Loucy (cell line): ENCODE measurements at regions not wholly inside any gene's neighbourhood (a gene's known extent, or its start where the extent isn't known, plus 50 kb on each side); places are given as distances from the start of the nearest gene placed in this dataset.

Source experiments
- H2AFZ ChIP-seq: fragments of 200-600 bp; sonication (generic); 2 replicates; pipeline ENCODE4 v1.6.0; 2016; ENCODE audit warnings: antibody characterized with exemption, mild to moderate bottlenecking, low read length, moderate library complexity
- H3F3A ChIP-seq: fragments of 200-600 bp; 2 replicates; pipeline ENCODE4 v1.6.0; 2016; ENCODE audit warnings: antibody characterized with exemption, low read depth, mild to moderate bottlenecking
- H3K27me3 ChIP-seq: fragments of 200-600 bp; sonication (generic); 2 replicates; pipeline ENCODE4 v1.6.1; 2014; ENCODE audit warnings: low read length, mild to moderate bottlenecking; ENCODE audit not compliant: insufficient read depth, poor library complexity, severe bottlenecking
- H3K36me3 ChIP-seq: fragments of 200-600 bp; sonication (generic); 2 replicates; pipeline ENCODE4 v1.6.1; 2016; ENCODE audit warnings: low read length; ENCODE audit not compliant: insufficient read depth
- H3K4me1 ChIP-seq: fragments of 200-600 bp; sonication (generic); 2 replicates; pipeline ENCODE4 v1.5.1; 2014; ENCODE audit warnings: low read length, mild to moderate bottlenecking; ENCODE audit not compliant: insufficient read depth, poor library complexity, severe bottlenecking
- H3K4me2 ChIP-seq: fragments of 200-600 bp; sonication (generic); 2 replicates; pipeline ENCODE4 v1.6.0; 2014; ENCODE audit warnings: antibody characterized with exemption, low read length, low read depth, mild to moderate bottlenecking; ENCODE audit not compliant: poor library complexity, severe bottlenecking
- H3K4me3 ChIP-seq: fragments of 200-600 bp; sonication (generic); 2 replicates; pipeline ENCODE4 v1.5.1; 2014; ENCODE audit warnings: low read length, mild to moderate bottlenecking, mixed read lengths; ENCODE audit not compliant: poor library complexity, severe bottlenecking
- H3K79me2 ChIP-seq: fragments of 200-600 bp; sonication (generic); 2 replicates; pipeline ENCODE4 v1.6.1; 2014; ENCODE audit warnings: low read length; ENCODE audit not compliant: insufficient read depth
- H3K9ac ChIP-seq: fragments of 200-600 bp; sonication (generic); 2 replicates; pipeline ENCODE4 v1.6.0; 2014; ENCODE audit warnings: mild to moderate bottlenecking, low read depth, low read length, moderate library complexity; ENCODE audit not compliant: poor library complexity, severe bottlenecking
- H3K9me2 ChIP-seq: fragments of 200-600 bp; sonication (generic); replicated peaks from 2 replicates; pipeline ENCODE4 v1.6.1; 2016; ENCODE audit warnings: low read depth, low read length, mixed read lengths
- H3K9me3 ChIP-seq: fragments of 200-600 bp; sonication (generic); 2 replicates; pipeline ENCODE4 v1.6.1; 2014; ENCODE audit warnings: mild to moderate bottlenecking, antibody characterized with exemption, low read length, low read depth; ENCODE audit not compliant: insufficient read depth
- H4K20me1 ChIP-seq: fragments of 200-600 bp; sonication (generic); 2 replicates; pipeline ENCODE4 v1.6.0; 2014; ENCODE audit warnings: antibody characterized with exemption, low read length, mild to moderate bottlenecking; ENCODE audit not compliant: insufficient read depth, poor library complexity, severe bottlenecking
- CTCF ChIP-seq: fragments of 200-600 bp; sonication (generic); conservative IDR thresholded peaks from 2 replicates; pipeline ENCODE4 v1.5.1; 2014; ENCODE audit warnings: mild to moderate bottlenecking, antibody characterized with exemption, low read length
- EZH2phosphoT487 ChIP-seq: fragments of 200-600 bp; IDR thresholded peaks from 2 replicates; pipeline ENCODE4 v1.6.1; 2018; ENCODE audit warnings: antibody characterized with exemption, mild to moderate bottlenecking, moderate library complexity, borderline replicate concordance

- H3K4me1 ChIP-seq: peaks cover 3% of the 10 kb centered on the region
- no peaks in the 10 kb centered on the region for H3F3A ChIP-seq
- no peak overlapping the region for H2AFZ ChIP-seq
- TF ChIP-seq CTCF: no peak
- no peak for TF ChIP-seq EZH2phosphoT487
- H3K9me3 ChIP-seq: no peaks in the 10 kb centered on the region
- H4K20me1 ChIP-seq: no peaks in the 10 kb centered on the region
- no peaks in the 10 kb centered on the region for H3K79me2 ChIP-seq
- no peaks in the 10 kb centered on the region for H3K36me3 ChIP-seq
- no peaks in the 10 kb centered on the region for H3K27me3 ChIP-seq
- no peak overlapping the region for H3K4me3 ChIP-seq
- H3K4me2 ChIP-seq: no peak overlapping the region
- no peak overlapping the region for H3K9ac ChIP-seq
- no peaks in the 10 kb centered on the region for H3K9me2 ChIP-seq
Measured at GRCh38 chr6:15023448-15023847, 222.4 kb upstream of the JARID2 start.

DNA sequence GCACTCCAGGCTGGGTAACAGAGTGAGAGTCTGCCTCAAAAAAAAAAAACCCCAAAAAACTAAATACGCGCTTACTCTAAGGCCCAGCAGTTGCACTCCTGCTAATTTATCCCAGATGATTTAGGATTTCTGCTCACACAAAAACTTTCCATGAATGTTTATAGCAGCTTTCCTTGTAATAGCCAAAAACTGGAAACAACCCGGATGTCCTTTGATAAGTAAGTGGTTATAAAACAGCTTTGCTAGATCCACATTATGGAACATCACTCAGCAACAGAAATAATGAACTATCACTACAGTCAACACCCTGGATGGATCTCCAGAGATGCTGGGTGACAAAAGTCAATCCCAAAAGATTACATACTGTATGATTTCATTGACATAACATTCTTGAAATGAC, 220.4 kb upstream of the JARID2 start:
- H3F3A ChIP-seq: no peaks in the 10 kb centered on the region
- H3K9ac ChIP-seq: no peak overlapping the region
- no peak overlapping the region for H3K4me3 ChIP-seq
- no peaks in the 10 kb centered on the region for H3K27me3 ChIP-seq
- H4K20me1 ChIP-seq: no peaks in the 10 kb centered on the region
- no peaks in the 10 kb centered on the region for H3K79me2 ChIP-seq
- H3K9me2 ChIP-seq: no peaks in the 10 kb centered on the region
- TF ChIP-seq EZH2phosphoT487: no peak
- H3K9me3 ChIP-seq: no peaks in the 10 kb centered on the region
- H3K36me3 ChIP-seq: no peaks in the 10 kb centered on the region
- no peak overlapping the region for H3K4me2 ChIP-seq
- no peak overlapping the region for H2AFZ ChIP-seq
- H3K4me1 ChIP-seq: peaks cover 3% of the 10 kb centered on the region

DNA sequence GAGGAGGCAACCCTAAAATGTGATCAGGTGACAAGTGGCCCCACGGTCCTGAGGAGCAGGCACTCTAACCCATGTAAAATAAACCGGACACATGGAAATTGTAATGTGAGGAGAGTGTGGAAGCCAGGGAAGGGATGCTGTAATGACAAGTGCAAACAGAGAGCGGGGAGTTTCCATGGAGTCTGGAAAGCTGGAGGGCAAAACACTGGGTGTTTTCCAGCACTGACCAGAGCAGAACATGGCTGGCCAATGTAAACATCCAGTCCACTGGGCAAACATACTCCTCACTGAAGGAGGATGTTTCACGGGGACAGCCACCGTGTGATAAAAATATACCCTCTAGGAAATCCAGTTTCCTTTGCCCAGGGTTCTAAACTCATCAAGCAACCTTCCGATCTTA, 219.0 kb upstream of the JARID2 start:
- Histone ChIP-seq H3K79me2 (no peaks in the 10 kb centered on the region), H4K20me1 (no peaks in the 10 kb centered on the region), H2AFZ (no peak overlapping the region), H3K4me3 (no peak overlapping the region), H3K9me2 (no peaks in the 10 kb centered on the region), H3K4me1 (peaks cover 8% of the 10 kb centered on the region), H3K4me2 (no peak overlapping the region), H3K9me3 (no peaks in the 10 kb centered on the region), H3F3A (no peaks in the 10 kb centered on the region), H3K27me3 (no peaks in the 10 kb centered on the region), H3K36me3 (no peaks in the 10 kb centered on the region), H3K9ac (no peak overlapping the region)
- TF ChIP-seq EZH2phosphoT487: no peak
- no peak for TF ChIP-seq CTCF

- no peak for TF ChIP-seq CTCF
- no peak for TF ChIP-seq EZH2phosphoT487
- no peaks in the 10 kb centered on the region for H4K20me1 ChIP-seq
- no peak overlapping the region for H3K4me3 ChIP-seq
- peaks cover 9% of the 10 kb centered on the region for H3K4me1 ChIP-seq
- H3K9me2 ChIP-seq: no peaks in the 10 kb centered on the region
- no peaks in the 10 kb centered on the region for H3K36me3 ChIP-seq
- no peaks in the 10 kb centered on the region for H3K27me3 ChIP-seq
- no peak overlapping the region for H2AFZ ChIP-seq
- H3K9me3 ChIP-seq: no peaks in the 10 kb centered on the region
- H3K79me2 ChIP-seq: no peaks in the 10 kb centered on the region
- H3K4me2 ChIP-seq: no peak overlapping the region
- H3F3A ChIP-seq: no peaks in the 10 kb centered on the region
- H3K9ac ChIP-seq: no peak overlapping the region
Measured at GRCh38 chr6:15027472-15027871, 218.4 kb upstream of the JARID2 start.
